Kidney epithelial cell (primary cell): ENCODE measurements at regions not wholly inside any gene's neighbourhood (a gene's known extent, or its start where the extent isn't known, plus 50 kb on each side); places are given as distances from the start of the nearest gene placed in this dataset.

Experiments used
- DNase-seq: peaks from one replicate; pipeline ENCODE4 v3.0.0-alpha.2; 2010; ENCODE audit warnings: low read depth
- H3K27me3 ChIP-seq: 2 replicates; pipeline ENCODE4 v1.6.0; 2011; ENCODE audit warnings: low read length; ENCODE audit not compliant: control insufficient read depth, insufficient read depth
- H3K36me3 ChIP-seq: 2 replicates; pipeline ENCODE4 v1.5.1; 2011; ENCODE audit warnings: low read length; ENCODE audit not compliant: control insufficient read depth, insufficient read depth
- H3K4me3 ChIP-seq: 2 replicates; pipeline ENCODE4 v1.5.1; 2011; ENCODE audit warnings: low read depth, mild to moderate bottlenecking, control low read depth, low read length
- CTCF ChIP-seq: IDR thresholded peaks from 2 replicates; pipeline ENCODE4 v1.5.1; 2011; ENCODE audit warnings: mild to moderate bottlenecking, moderate library complexity, low read length, control low read depth, inconsistent platforms; ENCODE audit not compliant: insufficient read depth, poor library complexity, severe bottlenecking

GRCh38 chr6:93048381-93048780 is 371.0 kb downstream of the EPHA7 start:
- Histone ChIP-seq H3K36me3 (no peaks in the 10 kb centered on the region), H3K4me3 (no peak overlapping the region), H3K27me3 (no peaks in the 10 kb centered on the region)
- DNase-seq: no peak
- no peak for TF ChIP-seq CTCF

GRCh38 chr6:93047033-93047432 is 372.3 kb downstream of the EPHA7 start:
- Histone ChIP-seq H3K27me3 (no peaks in the 10 kb centered on the region), H3K36me3 (no peaks in the 10 kb centered on the region), H3K4me3 (no peak overlapping the region)
- TF ChIP-seq CTCF: no peak
- DNase-seq: no peak

GRCh38 chr6:93045156-93045555 is 374.2 kb downstream of the EPHA7 start:
- no peak overlapping the region for H3K4me3 ChIP-seq
- no peaks in the 10 kb centered on the region for H3K36me3 ChIP-seq
- no peak for TF ChIP-seq CTCF
- no peaks in the 10 kb centered on the region for H3K27me3 ChIP-seq
- DNase-seq: no peak

GRCh38 chr6:93040375-93040774 is 379.0 kb downstream of the EPHA7 start:
- DNase-seq: peak; percentile 4
- no peak for TF ChIP-seq CTCF
- H3K27me3 ChIP-seq: no peaks in the 10 kb centered on the region
- no peak overlapping the region for H3K4me3 ChIP-seq
- H3K36me3 ChIP-seq: no peaks in the 10 kb centered on the region

- H3K4me3 ChIP-seq: no peak overlapping the region
- TF ChIP-seq CTCF: peak; percentile 29
- H3K36me3 ChIP-seq: no peaks in the 10 kb centered on the region
- no peaks in the 10 kb centered on the region for H3K27me3 ChIP-seq
- no peak for DNase-seq
Observed at GRCh38 chr6:93036835-93037234, 382.5 kb downstream of the EPHA7 start.

GRCh38 chr6:93035756-93036155 is 383.6 kb downstream of the EPHA7 start:
- no peak for DNase-seq
- Histone ChIP-seq H3K27me3 (no peaks in the 10 kb centered on the region), H3K4me3 (no peak overlapping the region), H3K36me3 (no peaks in the 10 kb centered on the region)
- TF ChIP-seq CTCF: no peak
